OCI-LY7 (cell line): ENCODE measurements at regions not wholly inside any gene's neighbourhood (a gene's known extent, or its start where the extent isn't known, plus 50 kb on each side); places are given as distances from the start of the nearest gene placed in this dataset.
A peak's percentile ranks its signal among the peaks of the same experiment; 100 is the strongest.
"Not testable (repeated sequence)": the region's sequence is repeated elsewhere in the genome, so short reads cannot be mapped to it uniquely, and the experiment has no call there.

Experiments
- BruUV-seq: library from RNA; stranded (reverse); fragments of 400-500 nt; replicated peaks from 2 replicates; lab custom pipeline; 2021; lab: Mats Ljungman, UMichigan
- CTCF ChIA-PET: fragments of 300-600 bp; sonication (Branson Sonifier 250); formaldehyde crosslinking; loops from one replicate; lab custom pipeline; 2022; ENCODE audit warnings: antibody characterized with exemption; ENCODE audit not compliant: unreplicated experiment; lab: Charles Lee
- POLR2A ChIA-PET: fragments of 300-600 bp; sonication (Branson Sonifier 250); formaldehyde crosslinking; loops from one replicate; lab custom pipeline; 2022; ENCODE audit warnings: antibody characterized with exemption; lab: Charles Lee
- DNase-seq: peaks from one replicate; pipeline ENCODE4 v3.0.0-alpha.2; 2015; ENCODE audit warnings: low spot score
- H2AFZ ChIP-seq: fragments of 200-600 bp; sonication (generic), shearing (Covaris generic); 2 replicates; pipeline ENCODE4 v1.6.1; 2014; ENCODE audit warnings: mild to moderate bottlenecking, antibody characterized with exemption, low read length, moderate library complexity
- H3K27ac ChIP-seq: fragments of 200-600 bp; sonication (generic); 2 replicates; pipeline ENCODE4 v1.5.1; 2014; ENCODE audit warnings: mixed run types, low read depth, mild to moderate bottlenecking, moderate library complexity, low read length, inconsistent platforms; ENCODE audit not compliant: poor library complexity, severe bottlenecking
- H3K36me3 ChIP-seq: fragments of 200-600 bp; sonication (generic); 2 replicates; pipeline ENCODE4 v1.6.1; 2014; ENCODE audit warnings: mild to moderate bottlenecking, antibody characterized with exemption, low read length, moderate library complexity, mixed read lengths; ENCODE audit not compliant: insufficient read depth
- H3K4me1 ChIP-seq: fragments of 200-600 bp; sonication (generic); 2 replicates; pipeline ENCODE4 v1.5.1; 2014; ENCODE audit warnings: mild to moderate bottlenecking, low read length; ENCODE audit not compliant: insufficient read depth, poor library complexity, severe bottlenecking
- H3K4me2 ChIP-seq: fragments of 200-600 bp; sonication (generic); 2 replicates; pipeline ENCODE4 v1.6.1; 2014; ENCODE audit warnings: mild to moderate bottlenecking, low read length
- H3K4me3 ChIP-seq: fragments of 200-600 bp; sonication (generic); 2 replicates; pipeline ENCODE4 v1.5.1; 2014; ENCODE audit warnings: mild to moderate bottlenecking, low read depth, low read length; ENCODE audit not compliant: poor library complexity, severe bottlenecking
- H3K79me2 ChIP-seq: fragments of 200-600 bp; sonication (generic); 2 replicates; pipeline ENCODE4 v1.6.1; 2016; ENCODE audit warnings: low read depth, mild to moderate bottlenecking, low read length, moderate library complexity, mixed read lengths; ENCODE audit not compliant: insufficient read depth
- H3K9me2 ChIP-seq: fragments of 200-600 bp; sonication (generic); 2 replicates; pipeline ENCODE4 v1.6.1; 2016; ENCODE audit warnings: mild to moderate bottlenecking, low read length, mixed read lengths; ENCODE audit not compliant: insufficient read depth
- H3K9me3 ChIP-seq: fragments of 200-600 bp; sonication (generic); 2 replicates; pipeline ENCODE4 v1.6.1; 2014; ENCODE audit warnings: mild to moderate bottlenecking, mixed run types, low read length, mixed read lengths
- H4K20me1 ChIP-seq: fragments of 200-600 bp; sonication (generic); 2 replicates; pipeline ENCODE4 v1.6.1; 2014; ENCODE audit warnings: mild to moderate bottlenecking, antibody characterized with exemption, low read length, moderate library complexity, mixed read lengths; ENCODE audit not compliant: insufficient read depth
- EZH2phosphoT487 ChIP-seq: fragments of 200-600 bp; sonication (generic); IDR thresholded peaks from 2 replicates; pipeline ENCODE4 v1.6.1; 2018; ENCODE audit warnings: low read depth, borderline replicate concordance, mild to moderate bottlenecking, mixed run types, antibody characterized with exemption, low read length, moderate library complexity, mixed read lengths
- intact Hi-C: fragments of 100-400 bp; cut with micrococcal nuclease; formaldehyde crosslinking; loops from one replicate; pipeline ENCODE4 v1.10.0; 2022; ENCODE audit not compliant: unreplicated experiment
- TF ChIP-seq, protein P1 (sequence below): fragments of 200-600 bp; sonication (generic); conservative IDR thresholded peaks from 2 replicates; pipeline ENCODE4 v1.5.1; 2014; ENCODE audit warnings: mild to moderate bottlenecking, antibody characterized with exemption, low read length, moderate library complexity, mixed read lengths

DNA sequence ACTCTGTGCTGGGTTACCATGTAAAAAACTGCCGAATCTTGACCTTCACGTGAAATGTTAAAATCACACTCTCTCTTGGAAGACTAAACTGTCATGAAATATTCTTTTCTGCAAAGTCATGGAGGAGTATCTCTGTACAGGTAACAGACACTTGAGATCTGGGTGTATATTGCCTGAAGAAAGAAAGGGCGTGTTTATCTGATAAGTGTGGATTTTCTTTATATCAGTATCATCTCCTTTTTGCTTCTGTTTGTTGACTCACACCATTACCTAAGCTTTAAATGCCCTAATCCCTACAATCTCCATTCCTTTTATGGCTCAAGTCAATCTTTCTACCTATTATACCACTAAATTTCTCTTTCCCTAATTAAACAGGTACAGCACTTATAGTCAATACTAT, 673.2 kb upstream of the SOX9 start:
- peaks cover 5% of the 10 kb centered on the region for H3K4me1 ChIP-seq
- H3K9me3 ChIP-seq = no peaks in the 10 kb centered on the region
- H3K9me2 ChIP-seq = no peaks in the 10 kb centered on the region
- TF ChIP-seq, protein P1, sequence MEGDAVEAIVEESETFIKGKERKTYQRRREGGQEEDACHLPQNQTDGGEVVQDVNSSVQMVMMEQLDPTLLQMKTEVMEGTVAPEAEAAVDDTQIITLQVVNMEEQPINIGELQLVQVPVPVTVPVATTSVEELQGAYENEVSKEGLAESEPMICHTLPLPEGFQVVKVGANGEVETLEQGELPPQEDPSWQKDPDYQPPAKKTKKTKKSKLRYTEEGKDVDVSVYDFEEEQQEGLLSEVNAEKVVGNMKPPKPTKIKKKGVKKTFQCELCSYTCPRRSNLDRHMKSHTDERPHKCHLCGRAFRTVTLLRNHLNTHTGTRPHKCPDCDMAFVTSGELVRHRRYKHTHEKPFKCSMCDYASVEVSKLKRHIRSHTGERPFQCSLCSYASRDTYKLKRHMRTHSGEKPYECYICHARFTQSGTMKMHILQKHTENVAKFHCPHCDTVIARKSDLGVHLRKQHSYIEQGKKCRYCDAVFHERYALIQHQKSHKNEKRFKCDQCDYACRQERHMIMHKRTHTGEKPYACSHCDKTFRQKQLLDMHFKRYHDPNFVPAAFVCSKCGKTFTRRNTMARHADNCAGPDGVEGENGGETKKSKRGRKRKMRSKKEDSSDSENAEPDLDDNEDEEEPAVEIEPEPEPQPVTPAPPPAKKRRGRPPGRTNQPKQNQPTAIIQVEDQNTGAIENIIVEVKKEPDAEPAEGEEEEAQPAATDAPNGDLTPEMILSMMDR = no peak
- TF ChIP-seq EZH2phosphoT487 = no peak
- POLR2A ChIA-PET = interaction anchor here (0.6 kb wide), 1 partner anchor 1001 kb away, joined by 3 read pairs; no protein-coding TSS in a partner anchor
- intact Hi-C loops = no loop called here
- no peak for DNase-seq
- peak overlapping the region; percentile 21; the same call in 1 of the 2 replicates for H2AFZ ChIP-seq
- H3K79me2 ChIP-seq = no peaks in the 10 kb centered on the region
- no peak overlapping the region for H3K27ac ChIP-seq
- no peak overlapping the region for H3K4me2 ChIP-seq
- no peaks in the 10 kb centered on the region for H4K20me1 ChIP-seq
- no peaks in the 10 kb centered on the region for H3K36me3 ChIP-seq
- BruUV-seq = no TSS peak
- no peak overlapping the region for H3K4me3 ChIP-seq
- CTCF ChIA-PET = no interaction called here

DNA sequence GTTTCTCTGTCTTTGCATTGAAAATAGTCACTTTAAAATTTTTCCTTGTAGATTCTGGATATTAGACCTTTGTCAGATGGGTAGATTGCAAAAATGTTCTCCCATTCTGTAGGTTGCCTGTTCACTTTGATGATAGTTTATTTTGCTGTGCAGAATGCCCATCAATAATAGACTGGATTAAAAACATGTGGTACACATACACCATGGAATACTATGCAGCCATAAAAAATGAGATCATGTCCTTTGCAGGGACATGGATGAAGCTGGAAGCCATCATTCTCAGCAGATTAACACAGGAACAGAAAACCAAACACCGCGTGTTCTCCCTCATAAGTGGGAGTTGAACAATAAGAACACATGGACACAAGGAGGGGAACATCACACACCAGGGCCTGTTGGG, 670.2 kb upstream of the SOX9 start:
- H3K27ac ChIP-seq, H4K20me1 ChIP-seq, H3K4me3 ChIP-seq, H3K9me3 ChIP-seq, CTCF ChIA-PET, H3K79me2 ChIP-seq, intact Hi-C loops, POLR2A ChIA-PET, H2AFZ ChIP-seq, BruUV-seq, H3K4me2 ChIP-seq, H3K36me3 ChIP-seq, H3K9me2 ChIP-seq, DNase-seq, H3K4me1 ChIP-seq: not testable (repeated sequence)

DNA sequence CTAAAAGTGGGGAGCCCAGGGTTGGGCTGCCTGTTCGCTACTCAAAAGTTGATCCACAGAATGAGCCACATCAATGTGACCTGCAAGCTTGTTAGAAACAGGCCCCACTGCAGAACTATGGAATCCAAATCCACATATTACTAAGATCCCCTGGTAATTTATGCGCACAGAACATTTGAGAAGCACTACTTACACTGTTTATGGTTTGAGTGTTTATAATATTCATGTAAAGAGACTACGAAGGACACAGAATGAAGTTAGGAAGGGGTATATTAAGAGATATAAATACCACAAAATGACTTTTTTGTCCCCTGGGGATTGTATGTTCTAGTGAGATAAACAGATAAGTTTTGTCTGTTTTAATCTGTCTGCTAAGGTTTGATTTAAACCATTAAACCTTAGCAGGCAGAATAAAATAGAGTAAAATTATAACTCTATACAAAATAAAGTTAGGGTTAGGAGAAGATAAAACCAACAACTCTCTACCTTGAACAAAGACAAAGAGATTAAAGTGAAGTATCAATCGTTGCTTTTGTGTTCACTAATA, 666.9 kb upstream of the SOX9 start:
- intact Hi-C loops = no loop called here
- H3K4me3 ChIP-seq = no peak overlapping the region
- no peaks in the 10 kb centered on the region for H4K20me1 ChIP-seq
- H3K9me2 ChIP-seq = no peaks in the 10 kb centered on the region
- H3K79me2 ChIP-seq = no peaks in the 10 kb centered on the region
- H3K4me1 ChIP-seq = peaks cover 5% of the 10 kb centered on the region
- no peak for DNase-seq
- ChIA-PET CTCF (no interaction called here), POLR2A (no interaction called here)
- H3K36me3 ChIP-seq = no peaks in the 10 kb centered on the region
- no peaks in the 10 kb centered on the region for H3K9me3 ChIP-seq
- TF ChIP-seq, protein P1 = no peak
- TF ChIP-seq EZH2phosphoT487 = no peak
- H3K27ac ChIP-seq = no peak overlapping the region
- no peak overlapping the region for H3K4me2 ChIP-seq
- no TSS peak for BruUV-seq
- peak overlapping the region; percentile 44 for H2AFZ ChIP-seq
